ENCODE measurements at regions not wholly inside any gene's neighbourhood (a gene's known extent, or its start where the extent isn't known, plus 50 kb on each side); places are given as distances from the start of the nearest gene placed in this dataset.

- TF ChIP-seq CTCF (IDR thresholded peaks at IDR 0.05) (no peak), POLR2A (IDR thresholded peaks at IDR 0.05) (no peak)
Measured at GRCh38 chr12:116384691-116385485, 107.4 kb upstream of the MED13L start.

All from lower leg skin (tissue), 3 donors.